OCI-LY1 (cell line): ENCODE measurements at regions not wholly inside any gene's neighbourhood (a gene's known extent, or its start where the extent isn't known, plus 50 kb on each side); places are given as distances from the start of the nearest gene placed in this dataset.

Experiments used
- EZH2 ChIP-seq: fragments of 200-600 bp; sonication (generic), shearing (Covaris generic); IDR thresholded peaks from 2 replicates; pipeline ENCODE4 v1.8.0; 2017; ENCODE audit warnings: borderline replicate concordance, mixed run types, mild to moderate bottlenecking, antibody characterized with exemption, low read length, moderate library complexity, mixed read lengths
- TF ChIP-seq, protein P1 (sequence below): fragments of 200-600 bp; sonication (generic), shearing (Covaris generic); IDR thresholded peaks from 2 replicates; pipeline ENCODE4 v1.5.1; 2017; ENCODE audit warnings: mild to moderate bottlenecking, antibody characterized with exemption, low read length, moderate library complexity, mixed read lengths

DNA sequence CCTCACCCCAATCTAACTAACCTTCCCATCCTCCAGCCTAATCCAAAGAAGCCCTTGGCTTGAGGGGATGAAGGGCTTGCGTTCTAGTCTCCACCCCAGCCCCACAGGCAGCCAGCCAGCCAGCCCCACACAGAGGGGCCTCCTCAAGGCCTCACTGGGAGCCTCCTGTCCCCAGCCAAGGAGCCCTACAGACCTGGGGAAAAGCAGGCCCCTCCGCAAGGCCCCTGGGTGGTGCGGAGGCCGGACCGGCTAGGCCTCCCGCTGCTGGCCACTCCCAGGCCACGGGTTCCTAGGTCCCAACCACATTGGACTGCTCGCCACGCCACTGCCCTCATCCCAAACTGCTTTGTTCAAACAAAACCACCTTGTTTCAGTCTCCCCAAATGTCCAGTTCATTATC is 78.0 kb downstream of the ZIC5 start:
- TF ChIP-seq, protein P1, sequence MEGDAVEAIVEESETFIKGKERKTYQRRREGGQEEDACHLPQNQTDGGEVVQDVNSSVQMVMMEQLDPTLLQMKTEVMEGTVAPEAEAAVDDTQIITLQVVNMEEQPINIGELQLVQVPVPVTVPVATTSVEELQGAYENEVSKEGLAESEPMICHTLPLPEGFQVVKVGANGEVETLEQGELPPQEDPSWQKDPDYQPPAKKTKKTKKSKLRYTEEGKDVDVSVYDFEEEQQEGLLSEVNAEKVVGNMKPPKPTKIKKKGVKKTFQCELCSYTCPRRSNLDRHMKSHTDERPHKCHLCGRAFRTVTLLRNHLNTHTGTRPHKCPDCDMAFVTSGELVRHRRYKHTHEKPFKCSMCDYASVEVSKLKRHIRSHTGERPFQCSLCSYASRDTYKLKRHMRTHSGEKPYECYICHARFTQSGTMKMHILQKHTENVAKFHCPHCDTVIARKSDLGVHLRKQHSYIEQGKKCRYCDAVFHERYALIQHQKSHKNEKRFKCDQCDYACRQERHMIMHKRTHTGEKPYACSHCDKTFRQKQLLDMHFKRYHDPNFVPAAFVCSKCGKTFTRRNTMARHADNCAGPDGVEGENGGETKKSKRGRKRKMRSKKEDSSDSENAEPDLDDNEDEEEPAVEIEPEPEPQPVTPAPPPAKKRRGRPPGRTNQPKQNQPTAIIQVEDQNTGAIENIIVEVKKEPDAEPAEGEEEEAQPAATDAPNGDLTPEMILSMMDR, result no peak
- TF ChIP-seq EZH2, result no peak
